Heart left ventricle (tissue), 13 donors: ENCODE measurements at regions not wholly inside any gene's neighbourhood (a gene's known extent, or its start where the extent isn't known, plus 50 kb on each side); places are given as distances from the start of the nearest gene placed in this dataset.

Source experiments
- CTCF ChIP-seq, 12 donors: fragments of 200-600 bp; sonication (generic) in 4 of 12; IDR thresholded peaks; one replicate each; pipeline versions ENCODE4 v1.5.0 to v1.8.0; 2018 to 2022; ENCODE audit warnings: antibody characterized with exemption in 12 of 12, mild to moderate bottlenecking in 5 of 12
- POLR2A ChIP-seq, 2 donors: fragments of 450-650 bp; IDR thresholded peaks; one replicate each; pipeline ENCODE4 v1.6.1; 2017; ENCODE audit warnings: antibody characterized with exemption in 2 of 2, mild to moderate bottlenecking in 2 of 2, moderate library complexity in 2 of 2
- donor health status: ischemic (EF 13 %, LVEDD 7.1; RV severe dilation, severe dysfunction).
- donor health status: DM: no; HTN: yes; CAD: no.
- donor health status: DM: no; HTN: no; CAD: no.
- donor health status: ischemic (EF 25% LVEDD 6.9; RV normal size, moderate dysfunction).
- donor health status: ischemic (EF 25% LVEDD 5.7; RV mildly dilated, moderate dysfunction).
- donor health status: ischemic (EF 35%, LVEDD 5.7; RV mildly dilated, moderate dysfunction).
- donor health status: nonischemic (EF 11% LVEDD 7.7; RV severe dilation, severe dysfunction).
- donor health status: DM: yes; HTN: yes; CAD: no.
- donor health status: PGD.
- donor health status: ischemic (EF 29% LVEDD 5.4; RV normal size, mild dysfunction).
- donor health status: nonischemic (EF 23%, LVEDD 6.1; RV moderate dilation, normal function).

DNA sequence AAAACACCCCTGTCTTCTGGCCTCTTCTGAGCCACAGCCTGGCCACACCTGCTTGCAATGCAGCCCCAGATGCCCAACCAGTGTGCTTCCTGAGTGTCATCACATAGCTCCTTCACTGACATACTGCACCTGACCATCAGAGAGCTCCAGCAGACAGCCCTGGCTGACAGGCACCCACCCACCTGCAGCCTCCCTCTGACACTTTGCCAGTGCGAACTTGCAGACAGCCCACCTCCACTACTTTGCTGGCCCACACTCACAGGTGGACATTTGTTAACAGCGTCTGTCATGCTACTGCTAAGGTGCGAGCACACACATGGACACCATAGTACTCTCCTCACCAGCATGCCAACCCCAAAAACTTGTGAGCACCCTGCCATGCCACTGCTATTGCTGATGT, 740.1 kb downstream of the DNAJB9 start:
- TF ChIP-seq CTCF (IDR thresholded peaks at IDR 0.05) (no peak), POLR2A (IDR thresholded peaks at IDR 0.05) (no peak)
